Heart right ventricle (tissue), 16 donors: ENCODE measurements at regions not wholly inside any gene's neighbourhood (a gene's known extent, or its start where the extent isn't known, plus 50 kb on each side); places are given as distances from the start of the nearest gene placed in this dataset.

Experiments
- ATAC-seq, 8 donors: fragments of 200-7000 bp; cut with Tn5 transposase; one replicate each; pipeline ENCODE4 v1.9.1; 2020; ENCODE audit warnings: mild to moderate bottlenecking in 8 of 8, moderate library complexity in 8 of 8, moderate number of reproducible peaks in 1 of 8
- DNase-seq, 2 donors: peaks; one replicate each; pipeline ENCODE4 v3.0.0-alpha.2; 2020
- H3K27ac ChIP-seq, 10 donors: fragments of 200-600 bp; sonication (generic) in 2 of 10; one replicate each; pipeline versions ENCODE4 v1.5.0 to v1.8.0; 2020 to 2022; ENCODE audit warnings: mild to moderate bottlenecking in 3 of 10
- H3K27me3 ChIP-seq, 7 donors: fragments of 200-600 bp; one replicate each; pipeline ENCODE4 v1.8.0; 2021 to 2022; ENCODE audit warnings: mild to moderate bottlenecking in 2 of 7
- H3K36me3 ChIP-seq, 9 donors: fragments of 200-600 bp; sonication (generic) in 1 of 9; one replicate each; pipeline versions ENCODE4 v1.5.0 to v1.8.0; 2020 to 2022; ENCODE audit warnings: mild to moderate bottlenecking in 2 of 9
- H3K4me1 ChIP-seq, 9 donors: fragments of 200-600 bp; sonication (generic) in 1 of 9; one replicate each; pipeline versions ENCODE4 v1.5.0 to v1.8.0; 2020 to 2022; ENCODE audit warnings: mild to moderate bottlenecking in 4 of 9
- H3K4me3 ChIP-seq, 10 donors: fragments of 200-600 bp; sonication (generic) in 2 of 10; one replicate each; pipeline versions ENCODE4 v1.5.0 to v1.8.0; 2020 to 2022; ENCODE audit warnings: mild to moderate bottlenecking in 7 of 10, moderate library complexity in 2 of 10
- H3K9me3 ChIP-seq, 11 donors: fragments of 200-600 bp in 10 of 11; sonication (generic) in 2 of 11; one replicate each; pipeline versions ENCODE4 v1.5.0 to v1.8.0; 2013 to 2022; ENCODE audit warnings: mild to moderate bottlenecking in 2 of 11, control low read depth in 1 of 11, moderate library complexity in 1 of 11
- WGBS, 2 donors: extraction: QIAGEN DNeasy Blood & Tissue Kit; methylation state at CpG; one replicate each; pipeline ENCODE4 v1.1.7; 2013; ENCODE audit warnings: inconsistent platforms in 1 of 2; 5-methylcytosine and 5-hydroxymethylcytosine counted together
- intact Hi-C, 10 donors: fragments of 100-400 bp; cut with DNase I; formaldehyde crosslinking; loops; one replicate each; pipeline versions ENCODE4 v1.11.1 to v1.14.2; 2022
- TF ChIP-seq, protein P1 (sequence below), 9 donors: fragments of 200-600 bp; sonication (generic) in 2 of 9; IDR thresholded peaks; one replicate each; pipeline versions ENCODE4 v1.5.0 to v1.8.0; 2021 to 2022; ENCODE audit warnings: antibody characterized with exemption in 9 of 9, mild to moderate bottlenecking in 5 of 9, moderate library complexity in 1 of 9
- donor health status: Arrhythmogenic right ventricular cardiomyopathy.
- donor health status: ischemic (EF 13 %, LVEDD 7.1; RV severe dilation, severe dysfunction).
- donor health status: healthy with polysubstance abuse.
- donor health status: DM: no; HTN: yes; CAD: no.
- donor health status: DM: no; HTN: no; CAD: no.
- donor health status: ischemic (EF 25% LVEDD 6.9; RV normal size, moderate dysfunction).
- donor health status: ischemic (EF 25% LVEDD 5.7; RV mildly dilated, moderate dysfunction).
- donor health status: healthy.
- donor health status: DM: yes; HTN: yes; CAD: no.
- donor health status: Ischemic cardiomyopathy.
- donor health status: ischemic (EF 35%, LVEDD 5.7; RV mildly dilated, moderate dysfunction).
- donor health status: nonischemic (EF 11% LVEDD 7.7; RV severe dilation, severe dysfunction).
- donor health status: DM: yes; HTN: yes; CAD: no.
- donor health status: PGD.
- donor health status: ischemic (EF 29% LVEDD 5.4; RV normal size, mild dysfunction).
- donor health status: nonischemic (EF 23%, LVEDD 6.1; RV moderate dilation, normal function).

- H3K27ac ChIP-seq: no peak overlapping the region
- 80 to 86% methylated on average over 2 of the region's 2 CpGs for WGBS, 2 donors
- H3K4me3 ChIP-seq: no peak overlapping the region
- DNase-seq (no peak), ATAC-seq (no peak)
- peaks cover 0 to 22% (median 12%) of the 10 kb centered on the region in 7 donors for H3K27me3 ChIP-seq
- H3K4me1 ChIP-seq: peaks cover 0 to 8% (median 0%) of the 10 kb centered on the region in 9 donors
- intact Hi-C loops: no loop called here
- H3K9me3 ChIP-seq: peaks cover 0 to 29% (median 13%) of the 10 kb centered on the region in 11 donors
- TF ChIP-seq, protein P1, sequence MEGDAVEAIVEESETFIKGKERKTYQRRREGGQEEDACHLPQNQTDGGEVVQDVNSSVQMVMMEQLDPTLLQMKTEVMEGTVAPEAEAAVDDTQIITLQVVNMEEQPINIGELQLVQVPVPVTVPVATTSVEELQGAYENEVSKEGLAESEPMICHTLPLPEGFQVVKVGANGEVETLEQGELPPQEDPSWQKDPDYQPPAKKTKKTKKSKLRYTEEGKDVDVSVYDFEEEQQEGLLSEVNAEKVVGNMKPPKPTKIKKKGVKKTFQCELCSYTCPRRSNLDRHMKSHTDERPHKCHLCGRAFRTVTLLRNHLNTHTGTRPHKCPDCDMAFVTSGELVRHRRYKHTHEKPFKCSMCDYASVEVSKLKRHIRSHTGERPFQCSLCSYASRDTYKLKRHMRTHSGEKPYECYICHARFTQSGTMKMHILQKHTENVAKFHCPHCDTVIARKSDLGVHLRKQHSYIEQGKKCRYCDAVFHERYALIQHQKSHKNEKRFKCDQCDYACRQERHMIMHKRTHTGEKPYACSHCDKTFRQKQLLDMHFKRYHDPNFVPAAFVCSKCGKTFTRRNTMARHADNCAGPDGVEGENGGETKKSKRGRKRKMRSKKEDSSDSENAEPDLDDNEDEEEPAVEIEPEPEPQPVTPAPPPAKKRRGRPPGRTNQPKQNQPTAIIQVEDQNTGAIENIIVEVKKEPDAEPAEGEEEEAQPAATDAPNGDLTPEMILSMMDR (IDR thresholded peaks at IDR 0.05): no peak
- H3K36me3 ChIP-seq: no peaks in the 10 kb centered on the region
These were observed 95.4 kb downstream of the ZNF621 start for GRCh38 chr3:40620151-40620550.

DNA sequence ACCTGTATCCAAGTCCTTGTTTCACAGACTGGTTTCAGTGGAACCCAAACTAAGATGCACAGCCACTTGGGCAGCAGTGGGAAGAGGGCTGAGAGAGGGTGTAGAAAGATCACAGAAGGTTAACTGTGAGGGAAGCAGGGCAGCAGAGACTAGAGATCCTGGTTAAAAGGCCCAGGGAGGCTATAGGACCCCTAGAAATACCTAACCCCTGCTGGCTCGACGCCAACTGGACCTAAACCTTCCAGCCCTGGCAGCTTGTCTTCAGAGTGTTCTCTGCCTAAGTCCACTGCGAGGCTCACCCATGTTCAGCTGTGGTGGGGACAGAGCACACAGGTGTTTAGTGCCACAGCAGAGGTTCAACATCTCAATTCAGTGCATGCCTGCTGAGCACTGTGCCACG, 96.5 kb downstream of the ZNF621 start:
- H3K4me1 ChIP-seq: peaks cover 0 to 7% (median 0%) of the 10 kb centered on the region in 9 donors
- H3K27ac ChIP-seq: no peak overlapping the region
- ATAC-seq (no peak), DNase-seq (no peak)
- no peak overlapping the region for H3K4me3 ChIP-seq
- no peaks in the 10 kb centered on the region for H3K36me3 ChIP-seq
- 74 to 76% methylated on average over 4 of the region's 4 CpGs for WGBS, 2 donors
- intact Hi-C loops: no loop called here
- peaks cover 0 to 11% (median 2%) of the 10 kb centered on the region in 7 donors for H3K27me3 ChIP-seq
- peaks cover 0 to 31% (median 13%) of the 10 kb centered on the region in 11 donors for H3K9me3 ChIP-seq
- TF ChIP-seq, protein P1 (IDR thresholded peaks at IDR 0.05): no peak

DNA sequence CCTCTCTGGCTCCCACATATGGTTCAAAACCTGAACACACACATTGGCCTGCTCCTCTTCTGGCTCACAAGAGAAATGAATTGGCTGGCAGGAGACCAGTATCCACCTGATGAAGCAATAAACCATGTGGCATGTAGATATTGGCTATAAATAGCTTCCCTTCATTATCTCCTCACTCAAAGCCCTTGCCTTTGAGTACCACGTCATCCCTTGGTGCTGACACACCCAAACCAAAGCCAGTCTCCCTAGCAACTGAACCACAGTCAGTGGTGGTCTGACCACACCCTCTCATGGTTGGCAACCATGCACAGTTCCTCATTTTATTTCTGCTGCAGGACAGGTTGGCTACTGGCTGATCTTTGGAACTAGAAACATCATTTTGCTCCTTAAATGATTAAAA, 98.8 kb downstream of the ZNF621 start:
- 9 to 19% methylated on average over 1 of the region's 1 CpG for WGBS, 2 donors
- ATAC-seq: peak in 5 of 8 donors; percentile 49 to 91 (median 65)

GRCh38 chr3:40624189-40624769, 99.5 kb downstream of the ZNF621 start:
- Histone ChIP-seq H3K4me1 (peaks cover 0 to 7% (median 0%) of the 10 kb centered on the region in 9 donors), H3K27ac (no peak overlapping the region), H3K4me3 (no peak overlapping the region), H3K36me3 (no peaks in the 10 kb centered on the region), H3K9me3 (peaks cover 0 to 40% (median 13%) of the 10 kb centered on the region in 11 donors), H3K27me3 (no peaks in the 10 kb centered on the region)
- TF ChIP-seq, protein P1 (IDR thresholded peaks at IDR 0.05): no peak
- 92 to 93% methylated on average over 2 of the region's 2 CpGs for WGBS, 2 donors
- intact Hi-C loops: no loop called here
- no peak for DNase-seq
- ATAC-seq: no peak

More for the DNA sequence above, 98.8 kb downstream of the ZNF621 start:
- Histone ChIP-seq H3K27ac (no peak overlapping the region), H3K9me3 (peaks cover 0 to 33% (median 13%) of the 10 kb centered on the region in 11 donors), H3K4me1 (peaks cover 0 to 7% (median 0%) of the 10 kb centered on the region in 9 donors), H3K27me3 (no peaks in the 10 kb centered on the region), H3K4me3 (no peak overlapping the region), H3K36me3 (no peaks in the 10 kb centered on the region)
- TF ChIP-seq, protein P1 (IDR thresholded peaks at IDR 0.05): no peak
- DNase-seq: no peak
- intact Hi-C loops: no loop called here
